ENCODE measurements at regions not wholly inside any gene's neighbourhood (a gene's known extent, or its start where the extent isn't known, plus 50 kb on each side); places are given as distances from the start of the nearest gene placed in this dataset.
"Not testable (repeated sequence)": the region's sequence is repeated elsewhere in the genome, so short reads cannot be mapped to it uniquely, and the experiment has no call there.

DNA sequence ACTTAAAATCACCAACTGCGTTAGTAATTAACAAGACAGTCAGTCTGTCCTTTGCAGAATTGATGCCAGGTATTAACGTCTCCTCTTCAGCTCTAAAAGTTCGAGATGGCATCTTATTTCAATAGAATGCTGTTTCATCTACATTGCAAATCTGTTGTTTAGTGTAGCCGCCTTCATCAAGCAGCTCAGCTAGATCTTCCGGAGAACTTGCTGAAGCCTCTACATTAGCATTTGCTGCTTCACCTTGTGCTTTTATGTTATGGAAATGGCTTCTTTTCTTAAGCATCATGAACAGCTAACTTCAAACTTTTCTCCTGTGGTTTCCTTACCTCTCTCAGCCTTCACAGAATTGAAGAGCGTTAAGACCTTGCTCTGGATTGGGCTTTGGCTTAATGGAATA, 95.5 kb upstream of the FAM20C start:
- DNase-seq: no peak

DNA sequence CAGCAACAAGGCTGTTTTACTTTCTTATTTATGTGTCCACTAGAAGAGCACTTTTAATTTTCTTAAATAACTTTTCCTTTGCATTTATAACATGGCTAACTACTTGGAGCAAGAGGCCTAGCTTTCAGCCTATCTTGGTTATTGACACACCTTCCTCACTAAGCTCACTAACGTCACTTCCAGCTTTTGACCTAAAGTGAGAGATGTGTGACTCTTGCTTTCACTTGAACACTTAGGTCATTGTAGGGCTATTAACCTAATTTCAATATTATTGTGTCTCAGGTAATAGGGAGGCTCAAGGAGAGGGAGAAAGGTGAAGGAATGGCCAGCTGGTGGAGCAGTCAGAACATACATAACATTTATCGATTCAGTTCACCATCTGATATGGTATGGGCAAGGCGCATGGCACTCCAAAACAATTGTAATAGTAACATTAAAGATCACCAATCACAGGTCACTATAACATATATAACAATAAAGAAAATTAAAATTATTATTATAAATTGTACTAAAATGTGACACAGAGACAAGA, 95.0 kb upstream of the FAM20C start:
- no peak for DNase-seq

DNA sequence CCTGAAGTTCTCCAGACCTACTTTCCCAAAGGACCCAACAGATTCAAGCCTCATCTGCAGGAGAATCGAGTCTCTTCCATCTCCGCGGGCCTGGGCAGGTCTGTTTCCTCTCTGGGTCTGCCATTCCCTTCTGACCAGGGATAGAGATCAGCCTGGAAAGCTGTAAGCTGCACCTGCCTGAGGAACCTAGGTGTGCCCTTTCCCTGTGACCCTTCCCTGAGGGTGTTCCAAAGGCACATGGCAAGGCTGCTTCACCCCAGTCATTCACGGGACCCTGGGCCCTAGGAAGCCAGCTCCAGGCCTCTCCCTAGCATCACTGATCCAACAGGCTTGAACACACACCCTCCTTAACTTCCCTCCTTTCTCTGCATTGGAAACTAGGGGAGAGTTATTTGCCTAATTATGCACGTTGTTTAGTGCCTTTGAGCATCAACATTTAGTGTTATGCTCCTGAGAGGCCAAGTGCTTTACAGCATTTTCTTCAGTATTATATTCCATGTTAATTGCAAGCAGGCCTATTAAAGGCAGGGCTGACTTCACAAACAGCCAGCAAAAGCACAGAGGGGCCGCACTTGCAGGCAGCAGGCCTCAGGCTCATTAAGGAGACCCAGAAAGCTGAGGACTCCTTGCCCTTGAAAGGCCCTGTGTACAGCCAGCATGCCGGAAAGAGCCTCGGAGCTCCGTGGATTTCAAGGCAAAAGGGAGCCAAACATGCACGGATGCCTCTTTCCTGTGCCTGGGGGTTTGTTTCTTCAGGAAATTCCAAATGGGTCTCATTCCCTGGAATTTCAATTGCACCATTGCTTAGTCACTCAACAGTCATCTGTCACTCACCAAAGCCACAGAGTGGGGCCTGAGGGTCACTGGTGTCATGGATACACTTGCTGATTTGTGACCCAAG, 91.0 kb upstream of the FAM20C start:
- no peak for DNase-seq

DNA sequence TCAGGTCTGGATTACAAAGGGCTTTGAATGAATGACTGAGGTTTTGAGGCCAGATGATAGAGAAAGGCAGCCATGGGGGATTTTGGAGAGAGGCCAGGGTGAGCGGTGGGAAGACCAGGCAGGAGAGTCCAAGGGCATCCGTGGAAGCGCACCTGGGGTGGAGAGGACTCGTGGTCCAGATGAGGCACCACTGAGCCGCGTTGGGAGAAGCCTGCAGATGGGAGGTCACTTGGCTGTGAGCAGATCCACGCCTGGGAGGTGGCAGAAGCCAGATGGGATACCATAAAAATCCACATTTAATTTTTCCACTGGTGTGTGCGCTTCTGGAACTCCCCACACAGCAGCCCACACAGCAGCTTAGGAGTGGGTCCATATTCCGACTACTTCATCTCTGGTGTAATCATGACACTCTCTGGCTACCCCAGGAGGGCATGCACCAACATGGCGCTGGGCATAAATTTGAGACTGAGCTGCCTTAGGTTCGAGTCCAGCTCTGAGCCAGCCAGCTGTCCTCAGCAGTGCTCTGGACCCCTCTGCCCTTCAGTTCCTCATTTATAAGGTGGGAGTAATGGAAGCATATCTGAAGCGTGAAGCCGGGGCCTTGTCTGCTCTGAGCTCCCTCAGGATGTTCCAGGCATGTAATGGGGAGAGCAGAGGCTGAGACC, 90.2 kb upstream of the FAM20C start:
- no peak for DNase-seq

DNA sequence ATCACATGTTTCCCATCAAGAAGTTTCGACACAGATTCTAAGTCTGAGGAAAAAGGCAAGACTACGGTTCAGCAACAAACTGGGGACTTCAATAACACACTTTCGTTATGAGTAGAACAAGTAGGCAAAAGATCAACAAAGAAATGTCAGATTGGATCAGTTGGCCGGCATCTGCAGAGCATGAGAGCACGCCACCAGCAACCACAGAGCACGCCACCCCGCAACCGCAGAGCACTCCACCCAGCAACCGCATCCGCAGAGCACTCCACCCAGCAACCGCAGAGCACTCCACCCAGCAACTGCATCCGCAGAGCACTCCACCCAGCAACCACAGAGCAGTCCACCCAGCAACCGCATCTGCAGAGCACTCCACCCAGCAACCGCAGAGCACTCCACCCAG, 89.7 kb upstream of the FAM20C start:
- no peak for DNase-seq

DNA sequence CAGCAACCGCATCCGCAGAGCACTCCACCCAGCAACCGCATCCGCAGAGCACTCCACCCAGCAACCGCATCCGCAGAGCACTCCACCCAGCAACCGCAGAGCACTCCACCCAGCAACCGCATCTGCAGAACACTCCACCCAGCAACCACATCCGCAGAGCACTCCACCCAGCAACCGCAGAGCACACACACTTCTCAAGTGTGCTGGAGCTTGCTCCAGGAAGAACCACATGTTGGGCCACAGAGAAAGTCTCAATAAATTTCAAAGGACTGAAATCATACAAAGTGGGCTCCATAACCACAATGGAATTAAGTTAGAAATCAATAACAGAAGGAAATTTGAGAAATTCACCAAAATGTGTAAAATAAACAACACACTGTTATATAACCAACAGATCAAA, 88.4 kb upstream of the FAM20C start:
- not testable (repeated sequence) for DNase-seq

DNA sequence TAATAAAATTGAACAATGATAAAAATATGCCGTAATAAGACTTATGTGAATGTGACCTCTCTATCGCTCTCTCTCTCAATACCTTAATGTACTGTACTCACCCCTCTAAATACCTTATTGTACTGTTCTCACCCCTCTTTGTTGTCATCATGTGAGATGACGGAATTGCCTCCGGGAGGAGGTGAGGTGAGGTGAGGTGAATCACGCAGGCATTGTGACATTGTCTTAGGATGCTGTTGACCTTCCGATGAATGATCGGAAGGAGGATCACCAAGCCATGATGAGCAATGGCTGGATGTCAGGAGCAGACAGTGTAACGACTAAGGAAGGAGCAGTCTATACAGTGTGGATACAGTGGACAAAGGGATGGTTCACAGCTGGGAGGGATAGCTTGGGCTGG, 87.4 kb upstream of the FAM20C start:
- DNase-seq: no peak

DNA sequence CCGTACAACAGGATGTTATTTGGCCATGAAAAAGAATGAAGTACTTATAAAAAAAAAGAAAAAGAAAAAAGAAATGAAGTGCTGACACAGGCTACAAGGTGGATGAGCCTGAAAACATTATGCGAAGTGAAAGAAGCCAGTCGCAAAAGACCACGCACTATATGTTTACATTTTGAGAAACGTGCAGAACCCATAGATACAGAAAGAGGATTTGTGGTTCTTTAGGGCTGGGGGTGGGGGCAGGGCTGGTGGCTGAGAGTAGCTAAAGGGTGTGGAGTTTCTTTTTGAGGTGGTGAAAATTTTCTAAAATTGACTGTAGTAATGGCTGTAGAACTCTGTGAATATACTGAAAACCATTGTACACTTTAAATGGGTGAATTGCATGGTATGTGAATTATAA, 86.0 kb upstream of the FAM20C start:
- no peak for DNase-seq

DNA sequence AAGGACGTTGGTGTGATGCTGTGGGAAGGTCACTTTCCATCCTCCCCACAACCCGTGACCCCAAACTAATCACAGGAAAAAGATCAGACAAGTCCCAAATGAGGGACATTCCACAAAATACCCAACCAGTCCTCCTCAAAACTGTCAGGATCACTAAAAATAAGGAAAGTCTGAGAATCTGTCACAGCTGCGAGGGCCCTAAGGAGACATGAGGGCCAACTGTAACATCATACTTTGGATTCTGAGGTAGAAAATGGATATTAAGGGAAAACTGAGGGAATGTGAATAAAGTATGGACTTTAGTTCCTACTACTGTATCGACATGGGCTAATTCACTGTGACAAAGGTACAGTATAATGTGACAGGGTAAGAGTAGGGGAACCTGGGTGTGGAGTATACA, 85.1 kb upstream of the FAM20C start:
- no peak for DNase-seq

DNA sequence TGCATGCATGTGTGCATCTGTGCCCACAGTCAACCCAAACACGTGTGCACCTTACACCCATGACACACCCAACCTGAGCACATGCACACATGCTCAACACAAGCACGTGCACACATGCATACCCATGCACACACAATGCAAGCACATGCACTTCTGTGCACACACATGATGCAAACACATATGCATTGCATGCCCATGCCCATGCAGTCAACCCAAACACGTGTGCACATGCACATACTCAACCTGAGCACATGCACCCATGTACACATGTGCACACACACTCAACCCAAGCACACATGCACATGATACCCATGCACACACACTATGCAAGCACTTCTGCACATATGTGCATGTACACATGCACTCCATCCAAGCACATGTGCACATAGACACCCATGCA, 84.5 kb upstream of the FAM20C start:
- no peak for DNase-seq

DNA sequence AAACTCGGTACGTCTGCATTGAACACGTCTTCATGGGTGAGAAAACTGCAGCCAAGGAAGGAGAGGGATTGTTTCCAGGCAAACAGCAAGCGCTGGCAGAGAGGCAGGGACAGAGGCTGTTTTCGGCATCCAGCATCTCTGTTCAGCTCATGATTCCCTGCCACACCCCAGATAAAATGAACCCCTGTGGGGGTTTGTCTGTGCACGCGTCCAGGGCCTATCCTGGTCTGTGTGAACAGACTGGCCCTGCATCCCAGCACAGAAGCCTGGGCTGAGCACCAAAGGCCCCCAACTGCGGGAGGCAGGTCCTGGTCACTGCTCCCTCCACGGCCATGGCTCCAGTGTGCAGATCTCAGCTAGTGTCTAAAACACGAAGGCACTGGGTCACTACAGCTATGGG, 83.3 kb upstream of the FAM20C start:
- DNase-seq: no peak

DNA sequence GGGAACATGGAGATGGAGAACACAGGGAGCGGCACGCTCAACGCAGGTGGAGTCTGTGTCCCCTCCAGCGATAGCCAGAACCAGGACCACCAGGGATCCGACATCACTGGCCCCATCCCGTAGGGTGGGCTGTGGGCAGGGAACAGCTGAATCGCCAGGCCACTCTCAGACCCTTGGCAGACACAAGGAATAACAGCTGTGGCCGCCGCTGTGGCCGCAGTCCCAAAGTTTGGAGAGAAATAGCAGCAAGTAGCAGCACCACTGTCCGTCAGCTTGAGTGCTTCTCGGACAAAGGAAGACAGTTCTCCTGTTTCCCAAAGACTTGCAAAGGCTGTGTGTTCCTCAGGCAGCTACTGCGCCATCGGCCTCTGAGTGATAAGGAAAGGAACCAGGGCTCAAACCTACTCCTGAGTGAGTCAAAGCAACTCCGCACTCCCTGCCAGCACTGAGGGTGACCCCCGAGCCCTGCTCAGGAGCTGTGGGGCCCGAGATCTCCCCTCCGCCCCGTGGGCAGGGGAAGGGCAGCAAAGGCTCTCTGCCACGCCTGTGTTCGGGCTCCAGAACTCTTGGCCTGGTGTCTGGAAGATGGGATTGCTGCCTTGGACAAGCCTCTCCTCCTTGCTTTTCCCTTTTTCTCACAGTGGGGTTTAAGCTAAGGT, 82.3 kb upstream of the FAM20C start:
- no peak for DNase-seq

DNA sequence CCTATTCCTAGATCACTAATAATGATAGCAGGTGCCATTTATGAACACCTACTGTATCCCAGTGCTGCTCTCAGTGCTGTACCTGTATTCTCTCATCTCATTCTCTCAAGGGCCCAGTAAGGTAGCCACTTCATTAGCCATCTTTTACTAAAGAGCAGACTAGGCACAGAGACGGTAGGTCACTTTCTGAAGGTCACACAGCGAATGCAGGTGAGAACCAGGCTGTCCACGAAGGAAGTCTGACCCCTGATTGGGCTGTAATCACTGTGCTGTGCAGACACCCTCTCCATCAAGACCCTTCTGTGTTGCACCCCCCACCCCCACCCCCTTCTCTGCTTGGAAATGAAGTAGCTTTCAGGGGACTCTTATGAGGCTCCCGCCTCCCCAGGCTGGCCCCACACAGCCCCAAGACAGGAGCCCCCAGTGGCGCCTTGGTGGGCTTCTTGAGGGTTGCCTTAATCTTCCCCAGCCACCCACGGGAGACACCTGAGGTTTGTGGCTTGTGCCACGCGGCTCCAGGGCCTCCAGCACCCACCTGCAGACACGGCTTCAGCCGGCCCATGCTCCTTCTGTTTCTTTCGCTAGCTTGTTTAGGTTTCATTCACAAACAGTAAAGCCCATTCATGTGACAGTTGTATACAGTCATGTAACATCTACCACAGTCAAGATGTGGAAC, 81.7 kb upstream of the FAM20C start:
- no peak for DNase-seq

DNA sequence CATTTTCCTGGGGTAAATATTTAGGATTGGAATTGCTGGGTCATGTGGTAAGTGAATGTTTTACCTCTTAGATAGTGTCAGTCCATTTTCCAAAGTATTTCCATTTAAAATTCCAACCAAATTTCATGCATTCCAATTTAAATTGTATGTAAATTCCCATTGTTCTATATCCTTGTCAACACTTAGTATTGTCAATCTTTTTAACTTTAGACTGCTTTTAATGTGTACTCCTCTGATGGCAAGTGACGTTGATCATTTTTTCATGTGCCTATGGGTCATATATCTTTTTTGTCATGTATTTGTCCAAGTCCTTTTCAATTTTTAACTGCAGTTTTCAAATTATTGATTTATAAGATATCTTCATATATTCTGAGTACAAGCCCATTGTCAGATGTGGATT, 80.8 kb upstream of the FAM20C start:
- DNase-seq: no peak

DNA sequence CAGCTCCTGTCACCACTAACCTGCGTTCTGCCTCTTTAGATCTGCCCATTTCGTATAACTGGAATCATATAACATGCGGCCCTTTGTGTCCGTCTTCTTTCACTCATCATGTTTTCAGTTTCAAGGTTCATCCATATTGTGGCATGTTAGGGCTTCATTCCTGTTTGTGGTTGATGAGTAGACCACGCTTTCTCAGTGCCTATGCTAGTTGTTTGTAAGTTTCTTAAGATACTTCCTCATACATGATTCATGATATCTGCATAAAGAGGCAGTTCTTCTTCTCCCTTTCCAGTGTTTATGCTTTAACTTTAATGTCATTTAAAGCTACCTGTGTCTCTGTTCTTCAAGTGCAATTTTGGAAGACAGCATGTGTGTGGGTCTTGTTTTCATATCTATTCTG, 79.5 kb upstream of the FAM20C start:
- DNase-seq: no peak

DNA sequence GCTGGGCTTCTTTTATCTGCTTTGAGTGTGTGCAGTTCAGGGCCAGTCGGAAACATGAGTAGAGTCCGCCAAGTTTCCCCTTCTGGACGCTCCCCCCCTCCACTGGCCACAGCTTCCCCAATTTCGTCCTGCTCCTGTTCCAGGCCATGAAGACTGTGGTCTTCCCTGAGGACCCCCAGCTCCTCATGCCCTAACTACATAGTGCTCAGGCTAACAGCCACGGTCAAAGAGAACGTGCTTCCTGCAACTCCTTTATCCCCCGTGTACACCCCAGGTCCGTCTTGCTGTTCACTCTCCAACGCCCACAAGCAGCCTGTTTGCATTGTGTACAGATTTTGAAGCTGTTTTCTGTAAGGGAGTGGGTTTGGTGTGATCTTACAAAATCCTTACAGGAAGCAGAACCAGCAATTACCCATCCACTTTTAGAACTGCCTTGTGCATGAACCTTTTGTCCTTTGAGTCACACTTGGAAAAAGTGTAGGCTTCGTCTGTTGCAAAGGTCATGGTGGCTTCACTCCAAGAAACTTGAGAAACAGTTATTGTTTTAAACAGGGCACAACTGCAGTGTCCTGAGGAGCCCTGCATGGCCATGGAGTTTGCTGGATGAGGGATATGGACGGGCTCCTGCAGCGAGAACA, 77.0 kb upstream of the FAM20C start:
- no peak for DNase-seq

DNA sequence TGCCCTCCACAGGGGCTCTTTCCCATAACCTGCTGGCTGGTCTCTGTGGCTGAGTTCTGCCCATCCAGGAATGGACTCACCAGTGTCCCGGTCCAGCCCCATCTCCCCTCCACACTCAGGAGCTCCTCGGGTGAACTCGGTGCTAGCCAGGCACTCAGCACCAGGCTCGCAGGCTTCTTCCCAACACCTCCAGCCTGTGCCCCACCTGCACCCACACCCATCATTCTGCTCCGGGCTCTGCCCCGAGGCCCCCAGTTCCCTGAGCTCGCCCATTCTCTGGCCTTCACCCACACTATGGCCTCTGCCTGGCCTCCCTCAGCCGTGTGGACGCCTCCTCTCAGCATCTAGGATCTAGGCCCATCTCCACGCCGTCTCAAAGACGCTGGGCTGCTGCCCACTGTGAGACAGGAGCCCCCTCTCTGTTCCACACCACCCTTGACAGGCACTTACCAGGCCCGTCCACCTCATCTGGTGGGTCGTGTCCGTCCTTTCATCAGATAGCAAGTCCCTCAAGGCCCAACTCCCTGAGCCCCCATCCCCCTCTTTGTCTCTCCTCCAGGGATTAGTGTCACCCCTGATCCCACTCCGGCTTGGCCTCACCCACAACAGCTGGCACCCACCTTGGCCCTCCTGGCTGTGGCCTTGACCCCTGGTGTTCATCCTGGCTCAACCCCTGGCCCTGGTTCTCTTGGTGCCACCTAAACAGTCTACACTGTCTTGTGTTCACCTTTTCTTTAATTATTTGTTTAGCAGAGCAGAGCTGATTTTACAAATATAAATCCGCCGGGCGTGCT, 76.0 kb upstream of the FAM20C start:
- DNase-seq: no peak

DNA sequence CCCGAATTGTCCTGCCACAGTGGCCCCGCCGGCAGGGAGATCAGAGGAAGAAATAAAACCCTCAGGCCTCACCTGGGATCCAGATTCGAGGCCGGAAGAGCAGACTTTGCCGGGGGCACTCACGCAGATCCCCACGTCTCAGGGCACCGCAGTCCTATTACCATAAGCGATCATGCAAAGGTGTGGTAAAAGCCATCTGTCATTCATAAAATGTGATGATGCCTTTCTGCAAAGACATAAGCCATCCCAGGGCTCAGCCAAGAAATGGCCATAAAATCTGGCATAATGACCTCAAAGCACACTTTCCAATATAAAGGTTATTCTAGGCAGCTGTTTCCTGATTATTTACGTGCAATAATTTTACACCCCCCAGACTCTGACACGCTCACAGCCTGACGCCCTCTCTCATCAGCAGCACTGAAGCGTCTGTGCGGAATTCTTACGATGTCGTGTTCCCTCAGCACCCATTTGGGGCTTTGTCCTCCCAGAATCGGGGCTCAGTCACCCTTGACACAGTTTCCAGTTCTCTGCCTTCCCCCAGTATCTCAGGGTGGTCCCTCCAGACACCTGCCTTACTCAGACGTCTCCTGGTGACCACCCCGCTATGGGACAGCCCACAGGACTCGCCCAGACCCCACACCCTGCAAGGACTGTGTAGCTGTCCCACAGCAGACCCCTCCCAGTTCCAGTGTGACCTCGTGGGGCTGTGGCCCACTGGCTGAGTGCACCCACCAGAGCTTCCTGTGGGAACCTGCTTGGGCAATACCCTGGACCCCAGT, 74.3 kb upstream of the FAM20C start:
- no peak for DNase-seq

DNA sequence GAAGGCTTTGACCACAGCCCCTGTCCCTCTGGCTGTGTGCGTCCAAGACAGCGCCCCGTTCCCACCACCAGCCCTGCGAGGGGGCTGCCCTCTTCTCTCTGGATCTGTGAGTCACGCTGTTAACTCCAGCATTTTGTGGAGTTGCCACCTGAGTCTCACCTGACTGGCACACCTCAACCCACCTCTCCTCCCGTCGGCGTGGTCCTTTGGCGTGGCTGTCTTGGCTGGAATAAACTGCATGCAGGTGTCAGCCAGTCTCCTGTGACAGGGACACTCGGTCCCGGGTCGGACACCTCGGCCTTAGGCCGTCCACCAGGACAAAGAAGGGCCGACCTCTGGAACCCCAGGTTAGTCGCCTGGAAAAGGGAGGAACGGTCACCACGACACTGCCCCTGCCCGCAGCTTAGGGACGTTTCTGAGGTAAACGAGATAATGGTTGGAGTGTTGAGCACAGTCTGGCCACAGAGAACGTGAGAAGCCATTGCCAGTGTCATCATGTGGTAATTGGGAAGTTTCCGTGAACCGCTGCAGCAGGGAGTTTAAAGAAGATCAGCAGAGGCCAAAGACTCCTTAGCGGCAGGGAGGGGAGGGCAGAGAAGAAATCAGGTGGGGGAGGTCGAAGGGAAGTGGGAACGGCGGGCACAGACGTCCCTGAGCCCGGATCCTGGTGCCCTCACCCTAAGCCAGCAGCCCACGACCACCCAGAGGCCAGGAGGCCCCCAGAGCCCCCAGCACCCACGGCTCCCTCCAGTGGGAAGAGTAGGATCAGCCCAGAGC, 73.6 kb upstream of the FAM20C start:
- no peak for DNase-seq
